Retina (tissue), 1 donor: ENCODE measurements at regions not wholly inside any gene's neighbourhood (a gene's known extent, or its start where the extent isn't known, plus 50 kb on each side); places are given as distances from the start of the nearest gene placed in this dataset.

Source experiments
- DNase-seq: peaks from one replicate; pipeline ENCODE4 v3.0.0-alpha.2; 2016

GRCh38 chr9:1791191-1791590 lies 224.0 kb upstream of the SMARCA2 start:
- DNase-seq = no peak

DNA sequence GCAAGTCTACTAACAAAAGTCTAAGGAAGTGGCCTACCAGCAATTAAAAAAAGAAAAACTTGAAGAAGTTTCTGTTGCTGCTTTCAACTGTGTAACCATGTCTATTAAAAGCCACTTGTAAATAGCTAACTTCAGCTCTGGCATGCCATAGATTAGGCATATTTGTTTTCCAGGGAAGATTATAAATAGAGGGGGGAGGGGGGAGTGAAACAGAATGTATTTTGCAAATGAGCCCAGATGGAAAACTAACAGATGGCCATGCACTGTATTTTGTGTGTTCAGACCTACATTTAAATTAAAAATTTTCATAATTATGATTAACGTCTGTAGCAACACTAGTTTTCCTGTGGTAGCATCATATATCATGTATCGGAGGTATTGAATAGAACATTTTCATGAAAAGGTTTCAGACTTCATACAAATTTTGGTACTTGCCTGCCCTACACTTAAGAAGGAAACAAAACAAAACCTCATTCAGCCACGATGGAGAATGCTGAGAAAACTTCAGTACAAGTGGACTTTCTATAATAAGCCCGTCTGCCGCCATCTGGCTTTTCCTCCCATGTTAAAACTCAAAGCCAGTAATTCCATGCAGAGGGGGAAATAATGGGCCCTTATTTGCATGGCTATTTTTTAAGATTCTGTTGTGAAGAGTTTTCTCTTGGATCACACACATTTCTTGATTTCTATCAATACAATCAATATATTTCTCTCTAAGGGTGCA lies 220.4 kb upstream of the SMARCA2 start:
- DNase-seq = no peak

- no peak for DNase-seq
Observed at GRCh38 chr9:1804128-1804865, 210.8 kb upstream of the SMARCA2 start.

DNA sequence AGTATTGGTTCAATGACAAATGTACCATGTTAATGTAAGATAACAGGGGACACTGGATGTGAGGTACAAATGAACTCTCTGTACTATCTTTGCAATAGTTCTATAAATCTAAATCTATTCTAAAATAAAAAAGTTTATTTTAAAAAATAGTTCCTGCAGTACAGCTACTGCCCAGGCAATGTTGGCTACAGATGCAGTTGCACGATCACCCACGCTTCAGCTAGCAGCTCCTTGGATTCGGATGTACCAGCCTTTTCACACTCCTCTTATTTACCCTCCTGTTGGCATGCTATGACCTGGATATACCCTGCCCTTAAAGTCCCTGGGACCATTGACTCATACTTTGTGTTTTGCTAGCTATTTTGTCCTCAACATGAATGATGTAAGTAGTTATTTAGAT lies 185.4 kb upstream of the SMARCA2 start:
- no peak for DNase-seq

- no peak for DNase-seq
Observed at GRCh38 chr9:1832960-1833359, 182.2 kb upstream of the SMARCA2 start.

DNA sequence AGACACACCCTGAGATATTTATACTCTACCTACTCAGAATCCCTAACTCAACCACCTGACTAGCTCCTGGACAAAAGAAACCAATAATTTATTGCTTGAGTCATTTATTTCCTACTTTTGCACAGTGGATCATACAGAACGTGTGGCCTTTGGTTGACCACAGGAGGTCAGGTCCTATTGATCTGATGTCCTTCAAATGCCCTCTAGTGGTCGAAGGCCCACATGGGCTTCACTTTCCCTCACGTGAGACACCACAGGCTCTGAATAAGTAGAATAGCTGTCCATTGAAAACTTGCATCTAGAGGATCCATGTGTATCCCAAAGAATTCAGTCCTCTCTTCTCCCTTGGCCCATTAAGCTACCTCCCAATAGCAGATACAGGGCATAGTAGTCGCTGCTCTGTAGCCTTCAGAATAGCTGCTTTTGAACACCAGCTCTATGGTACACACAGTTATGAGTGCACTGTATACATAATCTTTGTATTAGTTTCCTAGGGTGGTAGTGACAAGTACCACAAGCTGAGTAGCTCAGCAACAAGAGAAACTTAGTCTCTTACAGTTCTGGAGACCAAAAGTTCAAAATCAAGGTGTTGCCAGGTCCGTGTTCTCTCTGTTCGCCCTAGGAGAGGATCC lies 177.6 kb upstream of the SMARCA2 start:
- no peak for DNase-seq

GRCh38 chr9:1839909-1840308 lies 175.2 kb upstream of the SMARCA2 start:
- DNase-seq = no peak

- no peak for DNase-seq
Observed at GRCh38 chr9:1845425-1845824, 169.7 kb upstream of the SMARCA2 start.

GRCh38 chr9:1855726-1856125 lies 159.4 kb upstream of the SMARCA2 start:
- DNase-seq = no peak

DNA sequence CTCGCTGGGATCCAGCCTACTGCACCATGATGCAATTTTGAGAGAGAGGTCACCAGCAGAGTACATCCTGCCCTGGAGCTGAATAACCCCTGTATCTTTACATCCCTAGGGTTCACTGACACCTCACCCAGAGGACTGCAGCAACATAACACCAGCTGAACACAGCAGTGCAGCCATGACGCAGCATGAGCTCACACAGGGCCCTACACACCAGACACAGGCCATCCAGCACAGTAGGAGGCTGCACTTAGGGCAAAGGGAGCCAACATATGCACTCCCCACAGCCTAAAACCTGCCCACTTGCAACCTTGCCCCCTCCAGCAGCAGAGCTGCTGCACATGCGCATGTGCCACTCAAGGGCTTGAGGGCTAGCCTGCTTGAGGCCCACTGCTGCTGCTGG lies 157.3 kb upstream of the SMARCA2 start:
- no peak for DNase-seq

DNA sequence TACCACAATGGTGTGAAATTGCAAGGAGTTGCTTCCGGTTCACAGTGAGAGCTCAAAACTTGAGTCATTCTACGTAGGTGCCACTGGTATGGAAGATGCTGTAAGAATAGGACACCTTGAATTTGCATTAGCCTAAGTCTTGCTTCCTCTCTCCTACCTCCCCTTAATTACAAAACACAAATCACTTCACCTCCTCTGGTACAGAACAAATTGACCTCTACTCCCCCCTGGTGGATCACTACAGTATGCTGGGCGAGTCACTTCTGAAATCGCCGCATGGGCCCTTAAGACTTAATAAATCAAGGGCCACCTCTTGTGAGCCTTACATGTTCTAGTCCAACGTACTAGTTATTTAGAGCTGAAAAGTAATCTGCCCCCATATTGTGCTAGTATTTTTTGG lies 145.3 kb upstream of the SMARCA2 start:
- no peak for DNase-seq

DNA sequence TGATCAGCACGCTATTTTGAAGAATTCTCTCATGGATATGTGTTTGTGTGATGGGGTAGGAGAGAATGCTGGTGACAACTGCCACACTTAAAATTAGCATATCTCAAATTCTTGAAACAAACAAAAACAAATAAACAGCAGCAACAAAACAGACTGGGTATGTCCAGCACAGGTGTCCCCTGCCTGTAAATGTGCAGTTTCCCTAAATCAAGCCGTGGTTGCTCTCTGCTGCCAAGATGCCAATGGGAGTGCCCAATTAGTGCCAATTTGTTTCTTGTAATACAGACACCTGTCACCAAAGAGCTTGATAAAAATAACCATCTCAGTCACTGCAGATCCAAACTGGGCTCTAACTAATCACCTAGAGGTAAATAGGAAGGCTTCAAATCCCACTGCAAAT lies 144.2 kb upstream of the SMARCA2 start:
- no peak for DNase-seq

- peak; percentile 28 for DNase-seq
Observed at GRCh38 chr9:1871626-1872419, 143.3 kb upstream of the SMARCA2 start.

DNA sequence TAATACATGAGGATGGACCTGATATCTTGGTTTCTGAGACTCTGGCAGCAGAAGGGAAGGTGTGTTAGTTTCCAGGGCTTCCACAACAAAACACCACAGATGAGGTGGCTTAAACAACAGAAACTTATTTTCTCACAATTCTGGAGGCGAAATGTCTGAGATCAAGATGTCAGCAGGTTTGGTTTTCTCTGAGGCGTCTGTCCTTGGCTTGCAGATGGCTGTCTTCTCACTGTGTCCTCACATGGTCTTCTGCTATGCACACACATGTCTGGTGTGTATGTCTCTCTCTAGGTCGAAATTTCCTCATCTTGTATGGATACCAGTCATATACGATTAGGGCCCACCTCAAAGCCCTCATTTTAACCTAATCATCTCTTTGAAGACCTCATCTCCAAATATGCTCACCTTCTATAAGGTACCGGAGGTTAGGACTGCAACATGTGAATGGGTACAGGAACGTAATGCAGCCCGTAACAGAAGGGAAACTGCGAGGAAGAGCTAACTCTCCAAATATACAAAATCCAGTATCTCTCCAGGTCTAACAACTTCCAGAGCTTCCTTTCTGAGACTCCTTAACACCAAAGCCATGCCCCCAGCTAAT lies 139.8 kb upstream of the SMARCA2 start:
- DNase-seq = no peak

DNA sequence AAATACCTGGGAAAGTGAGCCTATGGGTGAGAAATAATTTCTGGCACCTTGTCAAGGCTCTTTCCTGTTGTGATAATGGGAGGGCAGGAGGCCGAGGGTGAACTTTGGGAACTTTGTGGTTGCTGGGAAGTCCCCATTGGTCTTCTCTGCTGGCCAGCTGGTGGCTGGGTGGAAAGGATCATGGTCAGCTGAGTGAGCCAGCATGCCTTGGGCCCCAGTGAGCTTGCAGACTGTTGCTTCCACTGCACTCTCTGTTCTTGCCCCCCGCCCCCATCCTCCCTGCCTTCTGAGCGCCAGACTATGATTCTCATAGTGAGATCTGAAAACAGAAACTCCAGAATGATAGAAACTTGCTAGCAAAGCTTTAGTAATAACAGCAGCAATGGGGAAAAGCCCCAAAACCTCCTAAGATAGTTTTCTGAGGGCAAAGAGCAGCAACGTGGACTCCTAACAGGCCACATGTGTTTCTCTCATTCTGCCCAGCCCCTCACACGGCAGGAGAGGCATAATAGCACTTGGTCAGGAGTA lies 139.2 kb upstream of the SMARCA2 start:
- DNase-seq = no peak

DNA sequence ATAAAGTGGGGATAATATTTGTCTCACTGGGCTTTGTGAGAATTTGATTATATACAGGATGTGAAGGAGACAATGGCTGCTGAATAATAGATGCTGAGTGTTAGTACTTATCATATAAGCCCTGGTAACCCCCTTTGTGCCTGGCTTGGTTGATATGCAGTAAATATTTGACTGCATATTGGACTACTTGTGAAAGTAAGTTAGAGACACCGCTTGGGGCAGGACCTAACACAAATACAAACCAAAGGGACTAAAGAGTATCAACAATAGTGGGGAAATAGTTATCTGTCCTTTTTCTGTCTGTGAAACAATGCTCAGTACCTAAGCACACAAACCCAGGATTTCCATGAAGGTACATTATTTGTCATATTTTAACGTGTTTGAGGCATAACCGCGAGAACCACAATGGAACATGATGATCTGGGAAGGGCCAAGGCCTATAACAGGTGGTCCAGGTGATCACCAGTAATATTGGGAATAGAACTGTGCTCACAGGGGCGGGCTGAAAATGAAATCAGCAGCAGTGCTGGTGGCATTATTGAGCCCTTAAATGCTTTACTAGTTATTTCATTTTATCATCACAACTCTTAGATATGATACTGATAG lies 138.2 kb upstream of the SMARCA2 start:
- DNase-seq = no peak

GRCh38 chr9:1877951-1878350 lies 137.2 kb upstream of the SMARCA2 start:
- DNase-seq = no peak

GRCh38 chr9:1878811-1879210 lies 136.3 kb upstream of the SMARCA2 start:
- no peak for DNase-seq

DNA sequence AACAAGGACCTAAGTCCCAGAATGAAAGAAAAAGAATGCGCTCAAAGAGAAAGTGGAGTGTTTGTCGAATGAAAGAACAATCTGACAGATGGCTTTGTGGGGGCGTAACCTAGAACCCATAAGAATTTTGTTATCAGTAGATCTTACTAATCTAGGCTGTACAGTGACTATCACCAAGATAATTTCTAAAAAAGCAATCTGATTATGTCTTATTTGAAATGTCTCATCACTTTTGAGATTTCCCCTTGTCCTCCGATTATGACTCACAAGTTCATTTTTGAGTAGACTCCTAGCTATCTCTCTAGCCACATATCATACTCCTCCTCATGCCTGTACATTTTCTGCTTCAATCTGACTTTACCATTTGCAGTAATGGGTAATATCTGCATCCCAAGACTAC lies 135.6 kb upstream of the SMARCA2 start:
- DNase-seq = no peak

GRCh38 chr9:1880038-1880565 lies 135.0 kb upstream of the SMARCA2 start:
- DNase-seq = no peak

- no peak for DNase-seq
Observed at GRCh38 chr9:1881708-1882295, 133.3 kb upstream of the SMARCA2 start.
